ENCODE measurements at regions not wholly inside any gene's neighbourhood (a gene's known extent, or its start where the extent isn't known, plus 50 kb on each side); places are given as distances from the start of the nearest gene placed in this dataset.

- TF ChIP-seq SUZ12 (IDR thresholded peaks at IDR 0.05; ENCODE audit: low read length) (no peak), GABPA (IDR thresholded peaks at IDR 0.05; ENCODE audit: borderline replicate concordance, insufficient read depth, low read length) (no peak), HDAC2 (IDR thresholded peaks at IDR 0.05; ENCODE audit: borderline replicate concordance in 1 of 2, low read depth in 2 of 2, low read length in 2 of 2) (no peak), ZNF274 (IDR thresholded peaks at IDR 0.05; ENCODE audit: borderline replicate concordance, extremely low read depth, low read length) (no peak), YY1 (IDR thresholded peaks at IDR 0.05; ENCODE audit: low read depth, low read length) (no peak)
Observed at GRCh38 chr3:151987893-151988292, 114.5 kb downstream of the SUCNR1 start (continued).
